CD14-positive monocyte (primary cell): ENCODE measurements at regions not wholly inside any gene's neighbourhood (a gene's known extent, or its start where the extent isn't known, plus 50 kb on each side); places are given as distances from the start of the nearest gene placed in this dataset.

Experiments
- DNase-seq, 3 donors: peaks; one replicate each; pipeline ENCODE4 v3.0.0-alpha.2; 2011 to 2022
- H2AFZ ChIP-seq: 2 replicates; pipeline ENCODE4 v1.6.0; 2012; ENCODE audit warnings: mild to moderate bottlenecking, low read depth, low read length, inconsistent platforms; ENCODE audit not compliant: insufficient read depth, poor library complexity, severe bottlenecking
- H3K27ac ChIP-seq, 2 donors: 1 replicate in 1 of 2; 2 replicates in 1 of 2; pipeline ENCODE4 v1.5.1; 2012 to 2013; ENCODE audit warnings: low read length in 2 of 2, control low read depth in 1 of 2, inconsistent platforms in 1 of 2, low read depth in 1 of 2, mild to moderate bottlenecking in 1 of 2
- H3K27me3 ChIP-seq, 2 donors: one replicate each; pipeline versions ENCODE4 v1.6.0 to v1.6.1; 2011 to 2013; ENCODE audit warnings: low read length in 2 of 2; ENCODE audit not compliant: control insufficient read depth in 2 of 2, insufficient read depth in 2 of 2
- H3K36me3 ChIP-seq, 2 donors: replicated peaks in 1 of 2; 1 replicate in 1 of 2; 2 replicates in 1 of 2; pipeline versions ENCODE4 v1.5.1 to v1.6.1; 2012 to 2013; ENCODE audit warnings: low read length in 2 of 2, control low read depth in 1 of 2, inconsistent platforms in 1 of 2, mild to moderate bottlenecking in 1 of 2; ENCODE audit not compliant: insufficient read depth in 2 of 2, control insufficient read depth in 1 of 2
- H3K4me1 ChIP-seq, 2 donors: 1 replicate in 1 of 2; 2 replicates in 1 of 2; pipeline versions ENCODE4 v1.5.1 to v1.6.1; 2012 to 2013; ENCODE audit warnings: low read length in 2 of 2, control low read depth in 1 of 2, inconsistent platforms in 1 of 2, mild to moderate bottlenecking in 1 of 2, moderate library complexity in 1 of 2; ENCODE audit not compliant: insufficient read depth in 2 of 2, control insufficient read depth in 1 of 2
- H3K4me2 ChIP-seq: replicated peaks from 2 replicates; pipeline ENCODE3; 2012; ENCODE audit warnings: low read length, moderate library complexity, mild to moderate bottlenecking; ENCODE audit not compliant: poor library complexity, severe bottlenecking; ENCODE audit errors: extremely low read depth
- H3K4me3 ChIP-seq, 3 experiments: fragments of 200-600 bp in 1 of 3; sonication (generic) in 1 of 3; replicated peaks in 1 of 3; 1 replicate in 2 of 3; 2 replicates in 1 of 3; pipeline ENCODE4 v1.5.1; 2011 to 2013; ENCODE audit warnings: low read length in 3 of 3, mild to moderate bottlenecking in 3 of 3, control low read depth in 2 of 3, low read depth in 2 of 3, inconsistent platforms in 1 of 3, moderate library complexity in 1 of 3
- H3K79me2 ChIP-seq: 2 replicates; pipeline ENCODE4 v1.6.0; 2012; ENCODE audit warnings: mild to moderate bottlenecking, control low read depth, inconsistent platforms, low read length, moderate library complexity; ENCODE audit not compliant: insufficient read depth
- H3K9ac ChIP-seq: 2 replicates; pipeline ENCODE4 v1.6.0; 2017; ENCODE audit warnings: low read length, mild to moderate bottlenecking; ENCODE audit not compliant: insufficient read depth, poor library complexity, severe bottlenecking
- H3K9me3 ChIP-seq, 2 donors: replicated peaks in 1 of 2; 1 replicate in 1 of 2; 2 replicates in 1 of 2; pipeline versions ENCODE4 v1.5.1 to v1.6.1; 2012 to 2013; ENCODE audit warnings: low read length in 2 of 2, control low read depth in 1 of 2; ENCODE audit not compliant: control insufficient read depth in 1 of 2, insufficient read depth in 1 of 2
- H4K20me1 ChIP-seq: 2 replicates; pipeline ENCODE4 v1.6.0; 2012; ENCODE audit warnings: mild to moderate bottlenecking, low read length, control low read depth, moderate library complexity; ENCODE audit not compliant: insufficient read depth
- H3K27ac Mint-ChIP-seq, 7 donors: one replicate each; pipeline ENCODE4 v1.8.0; 2020; ENCODE audit warnings: mild to moderate bottlenecking in 7 of 7, mixed read lengths in 7 of 7, moderate library complexity in 6 of 7, inconsistent platforms in 2 of 7
- H3K27me3 Mint-ChIP-seq, 3 donors: one replicate each; pipeline ENCODE4 v1.8.0; 2021 to 2022; ENCODE audit warnings: low read depth in 3 of 3, mild to moderate bottlenecking in 3 of 3, mixed read lengths in 3 of 3, moderate library complexity in 3 of 3, inconsistent platforms in 1 of 3
- H3K36me3 Mint-ChIP-seq, 2 donors: one replicate each; pipeline ENCODE4 v1.8.0; 2020; ENCODE audit warnings: mixed read lengths in 2 of 2, inconsistent platforms in 1 of 2, mild to moderate bottlenecking in 1 of 2
- H3K4me1 Mint-ChIP-seq: one replicate; pipeline ENCODE4 v1.8.0; 2020; ENCODE audit warnings: mild to moderate bottlenecking, mixed read lengths
- H3K4me3 Mint-ChIP-seq, 2 donors: one replicate each; pipeline ENCODE4 v1.8.0; 2020; ENCODE audit warnings: mild to moderate bottlenecking in 2 of 2, mixed read lengths in 2 of 2, moderate library complexity in 1 of 2
- H3K9me3 Mint-ChIP-seq, 7 donors: one replicate each; pipeline ENCODE4 v1.8.0; 2020 to 2022; ENCODE audit warnings: mixed read lengths in 7 of 7, mild to moderate bottlenecking in 6 of 7, moderate library complexity in 6 of 7, inconsistent platforms in 2 of 7
- whole genome bisulfite sequencing: methylation state at CpG from one replicate; pipeline ENCODE4 v1.1.5; 2013; ENCODE audit warnings: missing lambda C conversion rate; ENCODE audit not compliant: insufficient coverage; 5-methylcytosine and 5-hydroxymethylcytosine counted together
- intact Hi-C, 2 donors: fragments of 100-400 bp; cut with micrococcal nuclease; formaldehyde crosslinking; loops; one replicate each; pipeline versions ENCODE4 v1.15.0 to v1.15.1; 2023
- TF ChIP-seq, protein P1 (sequence below): fragments of 200-600 bp; IDR thresholded peaks from one replicate; pipeline ENCODE4 v1.8.0; 2022; ENCODE audit warnings: antibody characterized with exemption, mild to moderate bottlenecking

DNA sequence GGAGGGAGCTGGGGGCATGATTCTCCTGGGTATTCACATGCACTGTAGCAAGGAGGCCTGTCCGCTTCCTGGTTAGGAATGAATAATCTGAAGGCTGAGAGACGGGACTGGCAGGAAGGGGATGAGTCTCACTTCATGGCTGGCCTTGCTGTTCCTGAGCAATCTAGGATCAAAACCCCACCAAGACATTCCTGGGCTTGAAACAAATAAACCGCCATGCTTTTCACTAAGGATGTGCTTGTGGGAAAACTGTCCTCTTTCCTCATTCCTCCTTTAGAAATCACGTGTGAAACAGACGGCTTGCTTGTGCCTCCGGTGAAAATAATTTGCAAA lies 132.8 kb downstream of the MACROH2A1 start:
- H3K4me1 Mint-ChIP-seq = no peaks in the 10 kb centered on the region
- 100% methylated on average over 3 of the region's 6 CpGs for WGBS
- TF ChIP-seq, protein P1, sequence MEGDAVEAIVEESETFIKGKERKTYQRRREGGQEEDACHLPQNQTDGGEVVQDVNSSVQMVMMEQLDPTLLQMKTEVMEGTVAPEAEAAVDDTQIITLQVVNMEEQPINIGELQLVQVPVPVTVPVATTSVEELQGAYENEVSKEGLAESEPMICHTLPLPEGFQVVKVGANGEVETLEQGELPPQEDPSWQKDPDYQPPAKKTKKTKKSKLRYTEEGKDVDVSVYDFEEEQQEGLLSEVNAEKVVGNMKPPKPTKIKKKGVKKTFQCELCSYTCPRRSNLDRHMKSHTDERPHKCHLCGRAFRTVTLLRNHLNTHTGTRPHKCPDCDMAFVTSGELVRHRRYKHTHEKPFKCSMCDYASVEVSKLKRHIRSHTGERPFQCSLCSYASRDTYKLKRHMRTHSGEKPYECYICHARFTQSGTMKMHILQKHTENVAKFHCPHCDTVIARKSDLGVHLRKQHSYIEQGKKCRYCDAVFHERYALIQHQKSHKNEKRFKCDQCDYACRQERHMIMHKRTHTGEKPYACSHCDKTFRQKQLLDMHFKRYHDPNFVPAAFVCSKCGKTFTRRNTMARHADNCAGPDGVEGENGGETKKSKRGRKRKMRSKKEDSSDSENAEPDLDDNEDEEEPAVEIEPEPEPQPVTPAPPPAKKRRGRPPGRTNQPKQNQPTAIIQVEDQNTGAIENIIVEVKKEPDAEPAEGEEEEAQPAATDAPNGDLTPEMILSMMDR = no peak
- peak overlapping the region in 1 of 2 donors; percentile 33 for H3K4me3 Mint-ChIP-seq
- no peaks in the 10 kb centered on the region for H3K27me3 ChIP-seq
- H3K4me1 ChIP-seq = no peaks in the 10 kb centered on the region
- intact Hi-C loops = no loop called here
- no peak overlapping the region for H3K4me2 ChIP-seq
- H3K36me3 Mint-ChIP-seq = no peaks in the 10 kb centered on the region
- no peak overlapping the region for H3K4me3 ChIP-seq
- no peak overlapping the region for H3K27ac Mint-ChIP-seq
- peaks cover 0 to 4% of the 10 kb centered on the region in 2 donors for H3K9me3 ChIP-seq
- DNase-seq = no peak
- H3K9me3 Mint-ChIP-seq = peaks cover 0 to 7% (median 5%) of the 10 kb centered on the region in 7 donors
- H3K9ac ChIP-seq = no peak overlapping the region
- no peaks in the 10 kb centered on the region for H3K36me3 ChIP-seq
- H3K79me2 ChIP-seq = no peaks in the 10 kb centered on the region
- H3K27me3 Mint-ChIP-seq = peaks cover 2 to 5% (median 3%) of the 10 kb centered on the region in 3 donors
- H2AFZ ChIP-seq = no peak overlapping the region
- H4K20me1 ChIP-seq = no peaks in the 10 kb centered on the region
- no peak overlapping the region for H3K27ac ChIP-seq

DNA sequence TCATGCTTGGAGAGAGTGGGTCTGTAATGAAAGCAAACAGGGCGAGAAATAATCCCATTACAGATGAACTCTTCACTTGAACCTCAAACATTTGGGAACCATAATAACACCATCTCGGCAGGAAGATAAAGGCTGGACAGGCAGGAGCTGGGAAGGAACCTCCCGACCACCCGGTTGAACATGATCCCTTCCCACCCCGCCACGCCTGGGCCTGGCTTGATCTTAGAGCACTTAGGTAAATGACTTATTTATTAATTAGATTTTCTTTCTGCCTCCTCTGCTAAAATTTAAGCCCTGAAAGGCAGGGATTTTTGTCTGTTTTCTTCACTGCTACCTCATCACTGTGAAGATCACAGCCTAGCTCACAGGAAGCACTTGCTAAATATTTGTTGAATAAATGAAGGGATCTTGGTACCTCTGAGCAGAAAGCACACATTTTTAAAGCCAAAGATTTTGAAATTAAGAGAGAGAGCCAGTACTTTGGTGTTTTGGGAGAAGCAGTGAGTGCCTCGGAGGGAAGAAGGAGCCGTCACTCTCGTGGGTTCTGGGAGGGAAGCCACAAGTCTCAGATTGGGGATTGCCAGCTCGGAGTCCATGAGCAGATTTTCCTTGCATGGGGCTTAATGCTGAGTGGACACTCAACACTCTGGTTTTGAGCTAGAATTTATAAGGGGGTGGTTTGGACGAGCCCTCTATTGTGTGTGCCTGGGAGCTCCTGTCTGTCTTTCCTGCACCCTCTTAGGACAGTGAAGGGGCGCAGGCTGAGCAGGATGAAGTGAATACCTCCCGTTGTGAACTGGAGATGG lies 133.3 kb downstream of the MACROH2A1 start:
- Histone ChIP-seq H3K4me2 (no peak overlapping the region), H3K9me3 (peaks cover 0 to 4% of the 10 kb centered on the region in 2 donors), H3K36me3 (no peaks in the 10 kb centered on the region), H3K27me3 (no peaks in the 10 kb centered on the region), H3K4me3 (no peak overlapping the region), H4K20me1 (no peaks in the 10 kb centered on the region), H3K27ac (no peak overlapping the region), H3K4me1 (no peaks in the 10 kb centered on the region), H3K79me2 (no peaks in the 10 kb centered on the region), H2AFZ (no peak overlapping the region), H3K9ac (no peak overlapping the region)
- Mint-ChIP-seq H3K36me3 (no peaks in the 10 kb centered on the region), H3K27me3 (peaks cover 1 to 5% (median 2%) of the 10 kb centered on the region in 3 donors), H3K27ac (no peak overlapping the region), H3K9me3 (peaks cover 1 to 8% (median 6%) of the 10 kb centered on the region in 7 donors), H3K4me1 (no peaks in the 10 kb centered on the region), H3K4me3 (peak overlapping the region in 1 of 2 donors; percentile 33)
- intact Hi-C loops = no loop called here
- 63% methylated on average over 6 of the region's 13 CpGs for WGBS
- DNase-seq = no peak
- TF ChIP-seq, protein P1 = no peak
